Stimulated activated CD4-positive, alpha-beta T cell treated with anti-CD3 and anti-CD28 coated beads, Interleukin-12 subunit alpha, Interleukin-12 subunit beta, amount 100 ng/mL, for 4 hours (primary cell): ENCODE measurements at regions not wholly inside any gene's neighbourhood (a gene's known extent, or its start where the extent isn't known, plus 50 kb on each side); places are given as distances from the start of the nearest gene placed in this dataset.
"Not testable (repeated sequence)": the region's sequence is repeated elsewhere in the genome, so short reads cannot be mapped to it uniquely, and the experiment has no call there.

ENCODE experiments used
- DNase-seq: peaks from one replicate; pipeline ENCODE4 v3.0.0-alpha.2; 2020

DNA sequence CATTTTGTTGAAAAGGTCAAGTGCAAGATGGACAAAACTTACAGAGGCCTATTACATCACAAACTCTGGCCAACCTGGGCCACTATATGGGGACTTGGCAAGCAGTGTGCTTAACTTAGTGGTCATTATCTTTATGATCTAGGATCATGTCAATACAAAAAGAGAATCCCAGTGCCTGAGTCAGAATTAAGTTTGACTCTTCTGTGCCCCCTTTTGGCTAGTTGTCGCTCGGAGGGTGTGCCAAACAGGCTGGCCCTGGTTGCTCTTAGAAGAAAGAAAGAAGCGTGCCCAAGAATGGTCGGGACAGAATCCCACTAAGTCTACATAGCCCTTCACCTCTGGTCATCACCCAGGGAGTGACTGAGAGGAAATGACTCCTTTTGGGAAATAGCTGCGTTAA, 100.1 kb downstream of the EIF4E start:
- DNase-seq: peak; percentile 20

DNA sequence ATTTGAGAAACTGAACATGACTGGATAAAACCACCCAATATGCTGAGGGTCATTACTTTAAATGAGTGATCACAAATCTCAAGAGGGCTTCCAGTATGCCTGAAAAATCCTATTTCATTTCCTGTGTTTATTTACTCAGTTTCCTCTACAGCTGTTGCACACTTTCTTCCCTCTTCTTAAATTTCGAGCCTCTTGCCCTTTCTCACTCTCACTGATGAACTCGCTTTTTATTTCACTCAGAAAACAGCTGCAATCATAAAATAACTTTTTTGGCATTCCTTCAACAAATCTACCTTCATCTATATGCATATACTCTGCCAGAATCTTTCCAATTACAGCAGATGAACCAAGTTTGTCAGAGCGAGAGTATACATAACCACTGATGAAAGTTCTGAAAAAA, 101.3 kb downstream of the EIF4E start:
- no peak for DNase-seq

DNA sequence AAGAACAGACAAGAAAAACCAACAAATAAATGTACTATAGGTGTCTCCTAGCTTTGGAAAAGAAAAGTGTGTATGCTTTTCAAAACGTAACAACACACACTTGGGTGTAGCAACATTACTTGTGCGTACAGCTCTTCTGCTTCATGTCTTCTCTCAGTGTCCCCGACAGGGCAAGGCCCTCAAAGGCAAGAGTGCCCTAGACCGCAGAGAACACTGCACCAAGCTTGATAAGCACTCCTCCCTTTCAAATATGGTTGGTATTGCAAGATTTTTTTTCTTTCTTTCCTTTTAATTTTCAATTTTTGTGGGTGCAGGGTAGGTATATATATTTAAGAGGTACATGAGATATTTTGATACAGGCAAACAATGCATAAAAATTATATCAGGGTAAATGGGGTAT, 106.8 kb downstream of the EIF4E start:
- DNase-seq: no peak

DNA sequence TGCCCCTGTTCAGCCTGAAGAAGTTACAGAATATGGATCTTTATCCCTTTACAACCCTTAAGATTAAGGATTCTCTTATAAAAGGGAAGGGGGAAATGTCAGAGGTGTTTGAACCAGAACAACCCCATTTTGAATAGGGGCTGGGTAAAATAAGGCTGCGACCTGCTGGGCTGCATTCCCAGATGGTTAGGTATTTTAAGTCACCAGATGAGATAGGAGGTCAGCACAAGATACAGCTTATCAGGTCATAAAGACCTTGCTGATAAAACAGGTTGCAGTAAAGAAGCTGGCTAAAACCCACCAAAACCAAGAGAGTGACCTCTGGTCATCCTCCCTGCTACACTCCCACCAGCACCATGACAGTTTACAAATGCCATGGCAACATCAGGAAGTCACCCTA, 110.8 kb downstream of the EIF4E start:
- DNase-seq: not testable (repeated sequence)

DNA sequence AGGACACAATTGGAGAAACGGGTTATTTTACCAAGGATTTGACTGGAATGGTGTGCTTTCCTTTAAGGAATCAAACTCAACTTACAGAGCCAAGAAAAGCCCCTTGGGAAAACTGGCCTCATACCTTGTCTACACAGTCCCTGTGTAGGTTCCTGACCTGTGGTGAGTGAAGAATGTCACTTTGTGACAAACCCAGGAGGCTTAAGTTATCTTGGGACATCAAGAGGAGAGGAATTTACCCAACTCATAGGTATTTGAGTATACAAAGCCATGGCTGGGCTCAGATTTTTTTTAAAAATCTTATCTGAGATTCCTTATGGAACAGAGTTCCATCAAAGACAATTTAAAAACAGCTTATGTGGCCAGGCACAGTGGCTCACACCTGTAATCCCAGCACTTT, 112.1 kb downstream of the EIF4E start:
- DNase-seq: no peak

DNA sequence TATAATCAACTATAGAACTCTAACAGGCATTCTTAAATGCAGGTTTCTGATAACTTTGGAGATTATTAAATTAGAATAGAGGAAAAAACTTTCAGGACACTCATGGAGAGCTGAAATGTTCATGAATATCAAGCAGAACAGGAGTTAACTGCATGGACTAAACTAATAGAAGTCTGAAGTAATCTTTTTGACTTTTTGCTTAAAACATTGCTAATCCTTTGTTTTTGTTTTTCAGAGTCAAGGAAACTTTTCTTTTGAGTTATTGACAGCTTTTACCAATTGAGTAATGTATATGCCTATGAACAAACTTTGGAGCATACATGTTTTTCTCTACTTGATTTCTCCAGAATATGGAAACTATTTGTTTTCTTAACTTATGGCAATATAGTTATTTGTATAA, 112.5 kb downstream of the EIF4E start:
- no peak for DNase-seq

DNA sequence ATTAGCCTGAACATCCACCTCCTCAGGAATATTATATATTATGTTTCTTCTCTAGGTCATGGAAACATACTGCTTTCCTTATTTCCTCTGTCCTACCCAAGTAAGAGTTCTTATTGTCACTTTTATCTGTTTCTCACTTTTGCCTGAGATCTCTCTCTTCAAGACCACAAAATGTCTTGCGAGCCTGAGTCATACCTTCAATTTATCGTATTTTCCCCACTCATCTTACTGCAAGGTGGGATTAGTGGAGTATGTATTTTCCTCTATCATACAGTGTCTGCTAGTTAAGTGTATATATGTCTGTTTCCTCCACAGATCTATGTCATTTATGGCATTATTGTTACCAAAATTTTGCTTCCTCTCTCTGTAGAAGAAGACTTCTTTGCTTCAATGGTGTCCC, 124.5 kb downstream of the EIF4E start:
- DNase-seq: no peak

DNA sequence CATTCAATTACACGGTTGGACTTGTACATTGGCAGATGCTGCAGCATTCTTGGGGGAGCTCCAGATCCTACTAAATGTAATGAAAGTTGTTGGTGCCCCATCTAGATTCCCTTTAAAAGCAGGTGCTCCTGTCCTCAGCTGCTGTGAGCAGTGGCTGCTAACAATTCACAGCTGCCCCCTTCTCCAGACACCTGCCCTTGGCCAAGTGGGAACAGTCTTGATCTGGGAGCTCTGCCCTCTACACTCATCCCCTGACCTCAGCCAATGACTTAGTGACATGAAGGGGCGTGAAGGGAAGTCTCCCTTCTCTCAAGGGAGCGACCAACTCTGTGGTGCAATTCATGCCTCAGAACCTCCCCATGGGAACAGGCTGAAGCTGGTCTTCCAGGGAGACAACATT, 125.7 kb downstream of the EIF4E start:
- DNase-seq: no peak

DNA sequence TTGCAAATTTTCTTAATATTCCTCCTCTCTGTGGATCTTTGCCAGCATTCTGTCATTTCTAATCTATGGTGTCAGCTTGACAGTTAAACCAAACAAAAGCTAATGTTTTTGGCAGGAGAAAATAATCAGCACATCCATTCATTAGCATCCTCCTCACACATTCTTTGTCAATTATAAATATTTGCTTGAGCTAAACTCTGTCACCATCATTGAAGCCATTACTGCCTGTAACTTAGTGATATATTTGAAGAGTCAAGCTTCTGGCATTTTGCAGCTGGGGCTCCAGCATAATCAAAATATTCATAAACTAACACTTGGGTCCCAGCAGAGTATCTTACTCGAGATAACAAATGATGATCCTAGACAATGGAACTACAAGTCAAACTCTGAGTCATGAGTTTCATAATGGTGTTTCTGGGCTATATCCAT, 126.1 kb downstream of the EIF4E start:
- DNase-seq: no peak

DNA sequence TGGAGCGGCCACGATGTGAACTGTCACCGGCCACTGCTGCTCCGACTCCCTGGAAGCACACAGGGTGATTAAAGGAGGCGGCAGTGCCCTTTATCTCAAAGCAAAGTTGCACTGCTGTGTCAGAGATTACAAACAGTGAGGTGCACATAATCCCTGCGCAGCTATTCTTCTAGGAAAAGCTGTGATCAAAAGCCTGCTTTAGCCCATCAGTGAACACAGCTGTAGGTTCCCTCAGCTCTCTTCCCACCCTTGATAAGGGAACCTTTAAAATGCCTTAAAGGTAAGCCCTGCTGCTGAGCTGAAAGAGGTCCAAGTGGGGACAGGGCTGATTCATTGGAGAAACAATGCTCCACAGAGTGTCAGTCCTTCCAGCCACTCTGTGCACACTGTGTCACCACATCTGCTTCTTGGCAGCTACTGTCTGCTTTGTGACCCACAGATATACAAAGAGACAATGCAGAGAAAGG, 127.6 kb downstream of the EIF4E start:
- DNase-seq: no peak

DNA sequence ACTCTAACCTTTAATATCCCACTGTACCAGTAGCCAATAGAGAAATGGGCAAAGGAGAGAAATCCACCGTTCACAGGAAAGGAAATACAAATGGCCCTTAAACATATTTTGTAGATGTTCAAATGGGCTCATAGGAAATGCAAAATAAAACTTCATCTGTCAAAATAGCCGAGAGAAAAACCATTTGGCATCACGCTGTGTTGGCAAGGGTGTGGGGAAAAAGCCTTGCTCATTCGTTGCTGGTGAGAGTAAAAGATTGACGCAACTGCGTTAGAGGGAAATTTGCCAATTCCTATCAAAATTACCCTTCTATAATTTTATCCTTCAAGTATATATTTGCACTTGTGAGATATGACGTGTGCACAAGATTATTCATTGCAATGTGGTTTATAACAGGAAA, 131.9 kb downstream of the EIF4E start:
- DNase-seq: no peak

DNA sequence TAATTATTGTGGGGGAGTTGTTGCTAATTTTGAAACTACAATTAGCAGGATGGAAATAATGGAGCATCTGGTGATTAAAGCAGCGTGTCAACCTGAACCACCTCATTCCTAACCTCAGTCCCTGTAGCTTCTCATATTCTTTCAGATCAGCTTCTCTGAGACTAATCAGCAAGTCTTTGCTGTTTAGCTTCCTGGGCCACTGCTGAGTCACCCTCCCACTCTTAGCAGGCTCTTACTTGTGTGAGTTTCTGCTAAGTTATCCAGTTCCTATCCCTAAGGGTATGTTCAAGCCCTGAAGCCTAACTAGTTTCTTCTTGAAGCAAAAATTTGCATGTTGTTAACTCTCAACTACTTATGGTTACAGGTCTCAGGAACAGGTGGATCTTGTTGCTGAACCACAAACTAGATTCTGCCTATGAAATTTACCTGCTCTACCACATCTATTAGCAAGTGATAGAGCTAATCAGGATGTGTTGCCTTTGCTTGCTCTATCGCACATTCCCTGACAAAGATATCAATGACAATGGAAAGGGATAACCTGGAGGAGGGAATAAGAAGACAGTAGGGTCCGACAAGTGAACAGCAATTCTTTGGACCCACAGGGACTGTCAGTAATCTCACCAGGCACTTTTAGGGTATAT, 134.2 kb downstream of the EIF4E start:
- DNase-seq: peak; percentile 37

DNA sequence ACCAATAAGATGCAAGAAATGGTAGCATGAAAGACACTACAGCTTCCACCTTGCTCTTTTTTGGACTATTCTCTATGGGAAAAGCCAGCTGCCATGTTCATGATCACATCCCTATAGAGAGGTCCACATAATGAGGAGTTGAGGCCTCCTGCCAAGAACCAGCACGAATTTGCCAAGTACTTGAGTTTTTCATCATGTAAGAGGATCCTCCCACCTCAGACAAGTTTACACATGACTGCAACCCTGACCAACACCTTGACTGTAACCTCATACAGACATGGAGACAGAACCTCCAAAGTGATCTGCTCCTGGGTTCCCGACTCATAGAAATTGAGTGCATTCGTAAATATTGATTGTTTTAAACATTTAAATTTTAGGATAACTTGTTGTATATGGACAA, 135.2 kb upstream of the TSPAN5 start:
- DNase-seq: no peak

DNA sequence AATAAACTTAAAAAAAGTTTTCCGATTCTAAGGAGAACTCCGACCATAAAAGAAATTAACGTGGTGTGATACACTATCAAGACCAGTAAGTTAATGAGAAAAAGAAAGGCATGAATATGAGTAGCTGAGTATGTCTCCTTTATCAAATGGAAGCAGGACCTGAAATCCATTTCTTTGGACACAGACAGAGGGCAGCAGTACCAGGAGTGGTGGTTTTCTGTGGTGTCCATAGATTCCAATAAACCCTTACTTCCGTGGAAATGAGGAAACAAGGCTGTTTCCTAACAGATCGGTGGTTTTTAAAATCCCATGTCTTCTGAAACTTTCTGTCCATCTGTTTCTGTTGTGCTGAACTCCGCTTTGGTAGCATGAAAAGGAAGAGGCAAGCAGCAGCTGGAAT, 128.5 kb upstream of the TSPAN5 start:
- no peak for DNase-seq

DNA sequence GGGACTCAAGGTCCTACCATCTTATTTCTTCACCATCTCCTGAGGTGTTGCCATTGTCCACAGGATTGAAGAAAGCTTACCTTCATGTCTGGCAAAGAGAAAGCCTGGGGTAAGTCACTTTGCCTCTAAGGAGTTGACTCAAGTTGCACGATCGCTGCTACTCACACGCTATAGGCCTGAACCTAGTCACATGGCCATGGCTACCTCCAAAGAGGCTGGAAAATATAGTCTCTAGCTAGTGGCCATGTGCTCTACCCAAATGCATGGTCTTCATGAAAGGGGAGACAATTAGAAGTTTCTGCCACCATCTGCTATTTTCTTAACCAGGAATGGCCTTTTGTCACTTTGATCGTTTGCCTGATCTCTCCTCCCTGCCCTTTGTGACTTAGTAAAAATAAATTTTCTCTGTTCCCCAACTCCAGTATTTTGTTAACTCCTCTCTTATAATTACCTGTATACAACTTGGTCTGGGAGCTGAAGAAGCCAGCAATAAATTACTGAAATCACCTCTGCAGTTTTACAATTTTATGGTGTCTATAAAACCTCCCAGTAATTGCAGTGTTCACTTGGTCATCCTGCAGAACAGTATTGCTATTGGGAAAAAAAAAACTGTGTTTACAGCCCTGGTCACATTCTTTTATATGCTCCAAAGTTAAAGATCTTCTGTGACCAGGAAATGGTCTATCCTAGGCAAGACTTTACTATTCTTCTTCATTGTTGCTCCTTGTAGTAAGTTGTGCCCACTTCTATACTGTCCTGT, 126.7 kb upstream of the TSPAN5 start:
- no peak for DNase-seq

DNA sequence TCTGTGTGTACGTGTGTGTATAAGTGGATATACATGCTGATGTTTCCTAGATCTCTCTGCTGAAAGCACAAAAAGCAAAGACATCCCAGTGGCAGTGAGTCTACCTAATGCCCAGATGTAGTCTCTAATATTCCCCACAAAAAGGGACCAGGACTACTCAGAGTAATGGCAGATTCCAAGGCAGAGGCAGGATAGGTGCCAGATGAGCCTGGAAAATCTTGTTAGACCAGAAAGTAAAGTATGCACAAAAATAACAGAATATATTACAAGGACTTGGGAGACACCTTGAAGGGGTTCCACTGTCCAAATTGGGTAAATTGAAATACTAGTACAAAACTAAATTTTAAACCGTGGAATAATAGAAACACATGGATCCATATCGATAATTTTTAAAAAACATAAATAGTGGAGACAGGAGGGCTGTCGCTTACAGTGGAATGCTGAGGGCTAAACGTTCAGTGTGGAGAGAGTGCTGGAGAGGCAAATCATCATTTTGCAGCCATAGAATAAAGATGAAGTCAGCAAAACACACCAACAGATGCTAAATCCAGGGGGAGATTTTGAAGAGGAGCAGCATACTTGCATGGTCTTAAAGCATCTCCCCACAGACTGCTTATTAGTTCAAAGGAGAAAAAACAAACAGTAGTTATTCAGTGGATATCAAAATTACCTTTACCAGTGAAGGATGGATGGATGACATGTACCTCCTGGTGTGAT, 123.4 kb upstream of the TSPAN5 start:
- no peak for DNase-seq

DNA sequence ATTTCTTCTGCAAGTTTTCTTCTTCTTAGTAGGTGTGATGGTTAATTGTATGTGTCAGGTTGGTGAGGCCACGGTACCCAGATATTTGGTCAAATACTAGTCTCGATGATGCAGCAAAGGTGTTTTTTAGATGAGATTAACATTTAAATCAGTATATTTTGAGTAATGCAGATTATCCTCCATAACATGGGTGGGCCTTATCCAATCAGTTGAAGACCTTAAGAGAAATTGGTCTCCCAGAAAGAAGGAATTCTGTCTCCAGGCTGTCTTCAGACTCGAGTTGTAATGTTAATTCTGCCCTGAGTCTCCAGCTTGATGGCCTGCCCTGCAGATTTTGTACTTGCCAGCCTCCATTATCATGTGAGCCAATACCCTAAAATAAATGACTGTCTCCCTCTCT, 122.5 kb upstream of the TSPAN5 start:
- no peak for DNase-seq

DNA sequence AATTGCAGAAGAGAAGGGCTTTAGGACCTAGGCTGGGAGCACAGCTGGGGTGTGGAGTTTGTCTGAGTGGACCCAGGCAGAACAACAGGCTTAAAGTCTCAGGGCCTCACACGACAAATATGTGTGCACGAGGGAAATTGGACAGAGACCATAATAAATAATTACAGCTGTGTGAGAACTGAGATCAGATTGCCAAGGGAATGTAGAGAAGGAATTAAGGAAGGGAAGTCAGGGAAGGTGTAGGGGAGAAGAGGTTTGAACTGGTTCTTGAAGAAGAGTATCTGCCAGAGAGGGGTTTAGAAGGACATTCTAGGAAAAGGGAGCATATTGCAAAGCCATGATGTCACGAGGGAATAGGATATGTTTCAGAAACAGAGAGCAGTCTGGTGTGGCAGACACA, 120.7 kb upstream of the TSPAN5 start:
- DNase-seq: no peak

DNA sequence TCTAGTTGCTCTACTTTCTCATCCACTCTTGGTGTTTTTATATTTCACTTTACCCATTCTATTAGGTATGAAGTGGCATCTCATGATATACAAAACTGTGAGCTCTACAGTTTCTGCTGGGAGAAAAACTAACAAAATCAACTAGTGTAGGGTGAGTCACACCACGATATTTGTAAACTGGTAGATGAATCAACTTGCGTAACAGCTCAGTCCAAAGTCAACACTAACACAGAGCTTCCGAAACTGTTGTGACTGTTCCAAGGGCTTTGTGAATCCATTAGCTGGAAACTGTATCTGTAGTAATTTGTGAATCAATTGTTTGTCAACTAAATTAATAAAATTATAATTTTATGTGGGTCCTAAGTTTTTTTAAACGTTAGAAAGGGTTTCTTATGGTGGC, 119.8 kb upstream of the TSPAN5 start:
- no peak for DNase-seq

DNA sequence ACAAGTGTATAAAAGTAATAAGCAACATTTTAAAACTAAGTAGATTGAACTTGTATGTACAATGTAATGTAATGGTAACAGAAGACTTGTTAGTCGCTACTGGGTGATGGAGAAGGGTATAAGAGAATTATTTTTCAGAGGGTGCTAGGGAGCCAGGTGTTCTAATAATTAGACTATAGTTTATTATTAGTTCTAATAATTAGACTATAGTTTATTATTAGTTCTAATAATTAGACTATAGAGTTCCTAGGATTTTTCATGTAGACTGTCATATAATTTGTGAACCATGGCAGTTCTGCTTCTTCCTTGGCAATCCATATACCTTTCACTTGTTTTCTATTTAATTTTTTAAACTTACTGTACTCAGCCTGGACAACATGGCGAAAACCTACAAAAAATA, 117.3 kb upstream of the TSPAN5 start:
- DNase-seq: no peak

DNA sequence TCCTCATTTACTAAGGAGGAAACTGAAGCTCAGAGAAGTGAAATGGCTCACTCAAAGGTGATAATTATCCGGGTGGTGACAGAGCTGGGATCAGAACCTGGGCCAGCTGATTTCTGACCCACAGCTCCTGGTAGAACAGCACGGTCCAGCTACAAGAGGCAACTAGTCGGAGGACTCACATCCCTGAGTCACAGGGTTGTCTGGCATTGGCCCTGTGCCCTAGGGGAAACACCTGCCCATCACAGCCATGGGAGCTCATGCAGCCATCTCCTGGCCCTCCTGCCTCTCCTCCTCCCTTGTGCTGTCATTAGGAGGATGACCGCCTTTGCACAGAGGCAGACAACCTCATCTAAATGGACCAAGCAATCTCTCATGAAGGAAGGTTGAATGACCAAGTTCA, 115.2 kb upstream of the TSPAN5 start:
- DNase-seq: no peak

DNA sequence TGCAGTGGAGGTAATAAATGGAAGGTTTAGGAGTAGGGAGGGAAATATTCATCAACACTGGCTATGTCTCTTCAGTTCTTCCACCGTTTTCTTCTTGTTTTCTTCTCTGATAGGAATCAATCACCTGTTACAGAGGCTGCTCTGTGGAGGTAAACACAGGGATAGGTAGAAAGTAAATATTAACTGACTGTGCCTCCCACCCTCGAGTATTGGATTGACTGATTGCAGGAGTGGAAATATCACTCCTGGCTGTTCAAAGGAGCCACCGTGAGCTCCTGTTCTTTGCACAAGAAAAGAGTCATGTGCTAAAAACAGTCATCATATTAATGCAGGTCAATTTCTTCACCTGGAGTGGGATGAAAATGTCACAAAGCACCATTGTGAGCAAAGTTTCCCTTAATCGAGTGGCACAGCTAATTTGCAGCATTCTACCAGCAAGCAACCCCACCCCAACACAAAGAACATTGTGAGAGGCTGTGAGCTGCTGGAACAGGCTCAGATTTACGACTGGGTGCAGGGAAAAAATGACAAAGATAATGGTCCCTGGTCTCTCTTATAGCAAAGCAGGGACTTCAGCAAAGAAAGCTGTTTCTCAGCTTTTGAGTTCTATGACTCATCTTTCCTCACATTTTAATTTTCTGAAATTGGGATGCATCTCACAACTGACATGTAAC, 113.7 kb upstream of the TSPAN5 start:
- no peak for DNase-seq

DNA sequence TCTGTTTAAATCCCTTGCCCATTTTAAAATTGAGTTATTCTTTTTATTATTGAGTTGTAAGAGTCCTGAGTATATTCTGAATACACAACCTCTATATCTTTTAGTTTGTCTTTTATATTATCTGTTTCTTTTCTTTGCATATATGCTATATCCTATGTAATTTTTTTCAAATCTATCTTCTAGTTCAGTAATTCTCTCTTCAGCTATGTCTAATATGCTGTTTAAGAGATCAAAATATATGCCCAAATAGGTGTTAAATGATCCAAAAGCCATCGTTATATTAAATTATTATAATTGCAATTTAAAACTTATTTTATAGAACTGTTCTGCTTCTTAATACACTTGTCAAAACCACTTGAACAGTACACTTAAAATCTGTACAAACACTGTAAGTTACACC, 107.4 kb upstream of the TSPAN5 start:
- DNase-seq: no peak

DNA sequence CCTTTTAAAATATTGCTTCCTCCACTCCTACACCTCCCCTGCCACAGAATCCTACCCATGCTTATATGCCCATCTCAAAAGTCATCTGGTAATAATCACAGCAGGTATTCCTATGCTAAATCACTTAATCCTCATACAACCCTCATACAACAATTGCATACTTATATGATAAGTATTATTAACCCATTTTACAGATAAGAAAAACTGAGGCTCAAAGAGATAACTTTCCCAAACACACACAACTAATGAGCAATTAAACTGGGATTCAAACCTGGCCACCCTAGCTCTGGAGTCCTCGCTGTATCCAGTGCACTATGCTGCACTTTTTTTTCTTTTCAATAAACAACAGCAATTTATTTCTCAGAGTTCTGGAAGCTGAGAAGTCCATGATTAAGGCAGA, 99.8 kb upstream of the TSPAN5 start:
- no peak for DNase-seq
